ENCODE measurements at regions not wholly inside any gene's neighbourhood (a gene's known extent, or its start where the extent isn't known, plus 50 kb on each side); places are given as distances from the start of the nearest gene placed in this dataset.
"Not testable (repeated sequence)": the region's sequence is repeated elsewhere in the genome, so short reads cannot be mapped to it uniquely, and the experiment has no call there.

DNA sequence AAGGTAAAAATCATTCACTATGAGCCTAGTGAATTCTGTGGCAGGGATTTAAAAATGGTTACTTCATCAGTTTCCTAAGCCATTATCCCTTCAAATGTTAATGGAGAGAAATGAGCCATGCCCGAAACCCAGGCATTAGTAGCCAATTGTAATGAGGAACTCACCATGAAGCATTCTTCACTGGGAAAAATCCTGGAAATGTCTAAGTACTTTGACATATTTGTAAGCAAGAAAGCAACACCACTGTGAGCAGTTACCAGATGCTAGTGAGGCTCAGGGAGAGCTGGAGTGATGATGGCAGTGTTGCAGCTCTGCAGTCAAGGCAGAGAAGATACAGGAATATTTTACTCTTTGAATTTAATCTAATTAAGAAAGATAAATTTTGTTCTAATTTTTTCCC is 220.0 kb upstream of the MBL2 start:
- no peak for DNase-seq

DNA sequence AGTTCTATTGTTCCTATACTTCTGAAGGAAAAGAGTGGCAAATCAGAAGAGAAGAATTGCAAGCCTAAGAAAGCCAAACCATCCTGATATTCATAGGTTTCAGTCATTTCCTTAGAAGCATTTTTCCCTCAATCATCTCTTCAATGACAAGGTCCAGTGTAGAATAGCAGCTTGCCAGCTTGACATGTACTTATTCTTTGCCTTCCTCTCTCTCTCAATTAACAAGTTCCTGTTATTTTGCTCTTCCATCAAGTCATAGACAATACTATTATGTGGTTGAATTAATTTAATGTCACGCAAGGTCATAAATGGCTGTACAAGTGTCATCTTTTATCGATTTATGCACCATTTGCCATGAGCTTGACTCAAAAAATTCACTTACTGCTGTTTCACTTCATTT is 216.3 kb upstream of the MBL2 start:
- DNase-seq: no peak

DNA sequence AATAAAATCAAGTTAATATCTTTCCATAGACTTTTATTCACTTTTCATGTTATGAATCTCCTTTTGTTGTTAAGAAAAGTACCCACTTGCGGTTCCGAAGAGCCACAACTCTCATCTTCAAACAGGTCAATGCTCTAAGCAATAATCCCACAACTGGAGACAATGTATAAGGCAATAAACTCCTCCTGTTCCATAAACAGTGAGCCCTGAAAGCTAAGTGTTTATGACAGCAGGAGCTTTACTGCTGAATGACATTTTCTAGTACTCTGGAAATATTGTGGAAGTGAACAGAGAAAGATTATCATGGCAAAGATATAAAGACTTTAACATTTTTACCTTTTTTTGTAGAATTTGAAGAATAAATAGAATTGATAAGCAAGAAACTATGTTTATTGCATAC is 213.5 kb upstream of the MBL2 start:
- DNase-seq: no peak

DNA sequence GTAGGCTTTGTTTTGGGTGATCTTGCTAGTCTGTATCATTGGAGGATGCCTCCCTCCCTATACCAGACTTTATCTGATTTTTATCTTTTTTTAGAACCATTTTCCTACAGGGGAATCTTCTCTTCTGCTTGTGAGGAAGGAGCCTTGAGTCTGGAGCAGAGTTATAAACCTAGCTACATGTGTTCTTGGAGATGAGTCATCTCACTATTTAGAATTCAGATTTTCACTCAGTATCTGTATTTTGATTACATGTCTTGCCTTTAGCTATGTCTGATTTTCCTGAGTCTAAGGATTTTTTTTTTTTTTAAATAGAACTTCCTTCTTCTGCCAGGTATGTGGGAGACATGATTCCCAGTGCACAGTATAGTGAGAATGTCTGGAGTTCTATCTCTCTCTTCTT is 211.6 kb upstream of the MBL2 start:
- no peak for DNase-seq

DNA sequence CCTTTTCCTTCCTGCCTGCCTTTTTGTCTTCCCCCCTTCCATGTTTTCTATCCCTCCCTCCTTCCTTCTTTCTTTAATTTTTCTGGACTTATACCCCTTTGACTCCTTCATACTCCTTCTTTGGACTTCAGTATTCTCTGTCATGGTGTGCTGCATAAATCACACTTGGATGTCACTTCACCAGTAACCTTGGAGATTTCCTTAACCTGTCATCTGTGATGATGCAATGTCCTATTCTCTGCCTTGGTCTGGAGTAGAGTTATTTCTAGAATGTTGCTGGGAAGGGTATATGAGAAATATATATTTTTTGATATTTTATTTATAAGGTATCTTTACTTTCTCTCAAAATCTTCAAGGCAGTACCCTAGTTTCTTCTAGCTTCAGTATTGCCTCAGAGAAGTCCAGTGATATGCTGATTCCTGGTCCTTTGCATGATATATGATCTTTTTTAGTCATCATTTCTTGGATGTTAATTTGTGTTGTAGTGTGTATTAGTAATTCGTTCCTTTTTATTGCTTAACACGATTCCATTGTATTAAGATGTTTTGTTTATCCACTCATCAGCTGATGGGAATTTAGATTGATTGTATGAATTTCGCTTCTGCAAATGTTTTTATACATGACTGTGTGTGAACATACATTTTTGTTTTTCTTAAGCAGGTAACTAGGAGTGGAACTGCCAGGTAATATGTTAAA is 206.9 kb upstream of the MBL2 start:
- DNase-seq: no peak

DNA sequence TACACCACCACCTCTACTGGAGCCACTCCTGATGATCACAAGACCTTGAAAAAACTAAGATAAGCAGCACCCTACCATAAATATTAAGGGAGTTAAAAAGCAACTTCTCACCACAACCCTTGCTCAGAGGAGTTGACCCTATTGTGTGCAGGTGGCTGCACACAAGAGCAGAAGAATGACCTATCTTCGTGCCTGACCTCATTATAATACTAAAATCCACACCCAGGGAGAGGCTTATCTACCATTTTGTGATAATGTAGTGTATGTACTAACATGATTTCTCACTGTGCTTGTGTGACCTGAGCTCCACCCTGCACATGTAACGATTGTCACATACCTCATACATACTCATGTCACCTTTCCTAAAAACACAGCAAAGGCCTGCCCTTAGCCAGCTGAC is 205.0 kb upstream of the MBL2 start:
- DNase-seq: no peak

DNA sequence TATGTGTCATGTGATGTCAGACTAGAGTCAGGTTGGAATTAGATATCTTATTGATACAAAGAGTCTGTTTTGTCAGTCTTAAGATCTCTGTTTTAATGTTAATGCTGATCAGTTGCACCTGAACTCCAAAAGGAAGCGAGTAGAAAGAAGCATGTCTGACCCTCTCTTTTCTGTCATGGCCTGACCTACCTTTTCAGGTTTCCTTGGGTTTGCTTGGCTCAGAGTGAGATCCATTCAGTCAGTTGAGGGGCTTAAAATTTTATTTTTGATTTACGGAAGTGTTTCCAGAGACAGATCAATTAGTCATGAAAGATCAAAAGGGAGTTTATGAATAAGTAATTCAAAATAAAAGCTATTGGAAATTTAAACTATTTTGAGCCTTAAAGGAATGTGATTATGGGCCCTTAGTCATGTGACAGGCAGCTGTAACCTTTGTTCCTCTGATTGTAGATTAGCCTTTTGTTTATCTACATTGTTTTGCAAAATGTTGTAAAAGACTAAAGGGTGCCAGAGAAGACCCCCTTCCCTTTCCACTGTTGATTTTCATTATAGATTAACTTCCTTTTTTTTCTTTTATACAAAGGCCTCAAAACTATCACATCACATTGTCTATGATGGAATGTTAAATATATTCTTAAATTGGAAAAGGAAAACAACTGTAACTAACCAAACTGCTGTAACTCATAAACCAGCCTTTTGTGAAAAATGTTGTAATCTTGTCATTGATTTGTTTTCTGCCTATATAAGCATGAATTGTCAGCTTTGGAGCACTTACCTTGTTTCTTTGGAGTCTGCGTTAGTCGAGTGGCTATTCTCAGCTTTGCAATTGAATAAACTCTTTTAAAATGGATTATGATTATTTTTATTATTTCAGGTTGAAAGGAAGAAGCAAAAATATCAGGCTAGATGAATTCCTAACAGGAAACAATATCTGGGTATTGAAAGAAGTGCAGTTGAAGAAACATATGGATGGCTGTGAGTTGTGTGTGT is 195.5 kb upstream of the MBL2 start:
- no peak for DNase-seq

DNA sequence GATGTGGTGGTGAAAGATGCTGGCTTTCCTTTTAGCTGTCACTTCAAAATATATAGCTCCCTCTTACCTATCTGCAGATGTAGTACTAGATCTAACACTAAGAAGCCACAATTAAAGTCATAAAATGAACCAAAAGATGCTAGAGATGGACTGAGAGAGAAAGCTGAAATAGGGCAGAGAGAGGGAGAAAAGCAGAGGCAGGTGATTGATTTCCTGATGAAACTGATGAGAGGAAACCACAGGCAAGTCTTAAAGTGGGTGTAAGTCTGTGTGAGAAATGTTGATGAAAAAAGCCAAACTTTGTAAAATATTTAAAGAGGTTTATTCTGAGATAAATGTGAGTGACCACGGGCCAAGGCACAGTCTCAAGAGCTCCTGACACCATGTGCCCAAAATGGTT is 194.3 kb upstream of the MBL2 start:
- DNase-seq: no peak

DNA sequence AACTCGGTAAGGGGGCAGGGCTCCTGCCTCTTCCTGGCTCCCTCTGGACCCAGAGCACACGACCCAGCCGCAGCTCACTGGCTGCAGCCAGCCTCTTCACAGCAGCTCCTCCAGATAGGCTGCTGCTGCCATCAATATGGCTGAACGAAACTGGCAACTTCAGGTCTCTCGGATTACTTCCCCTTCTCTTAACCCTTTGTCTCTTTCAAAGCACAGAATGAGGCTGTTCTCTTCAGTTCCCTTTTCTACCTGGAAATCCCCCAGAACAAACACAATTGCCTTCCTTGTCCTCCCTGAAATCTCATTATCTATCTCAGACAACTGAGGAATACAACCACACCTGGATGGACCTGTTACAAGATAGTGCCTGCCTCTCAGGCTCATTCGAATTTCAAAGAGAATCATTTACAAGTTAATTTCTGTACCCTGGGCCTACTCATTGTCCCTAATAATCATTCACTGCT is 193.4 kb upstream of the MBL2 start:
- no peak for DNase-seq

DNA sequence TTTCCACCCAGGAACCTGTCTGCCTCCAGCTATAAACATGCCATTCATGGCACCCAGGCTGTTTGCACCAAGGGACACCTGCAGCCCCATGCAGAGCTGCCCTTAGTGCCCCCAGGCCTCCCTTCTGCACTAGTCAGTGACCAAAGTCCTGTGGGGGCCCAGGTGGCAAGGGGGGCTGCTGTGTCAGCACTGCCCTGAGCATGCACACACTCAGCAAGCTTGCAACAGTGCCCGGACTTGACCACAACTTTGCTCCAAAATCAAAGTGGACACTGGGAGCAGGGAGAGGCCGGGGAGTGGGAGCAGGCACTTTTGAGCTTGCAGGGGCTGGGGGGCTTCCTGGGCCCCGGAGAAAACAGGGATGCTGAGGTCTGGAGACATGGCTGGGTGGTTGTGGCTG is 192.9 kb upstream of the MBL2 start:
- DNase-seq: no peak

DNA sequence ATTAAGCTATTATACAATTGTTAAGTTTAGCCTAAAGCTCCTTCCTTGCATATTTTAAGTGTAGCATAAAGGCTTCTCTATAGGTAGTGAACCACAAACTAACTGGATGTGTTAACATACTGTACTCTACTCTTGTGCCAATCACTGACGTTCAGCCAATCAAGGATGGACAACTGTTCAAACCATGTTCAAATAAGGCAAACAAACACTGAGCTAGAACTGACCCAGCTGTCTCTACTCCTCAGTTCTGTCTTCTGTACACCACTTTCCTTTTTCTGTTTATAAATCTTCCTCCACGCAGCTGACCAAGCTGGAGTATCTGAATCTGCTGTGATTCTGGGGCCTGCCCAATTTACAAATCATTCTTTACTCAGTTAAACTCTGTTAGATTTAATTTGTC is 188.7 kb upstream of the MBL2 start:
- no peak for DNase-seq

DNA sequence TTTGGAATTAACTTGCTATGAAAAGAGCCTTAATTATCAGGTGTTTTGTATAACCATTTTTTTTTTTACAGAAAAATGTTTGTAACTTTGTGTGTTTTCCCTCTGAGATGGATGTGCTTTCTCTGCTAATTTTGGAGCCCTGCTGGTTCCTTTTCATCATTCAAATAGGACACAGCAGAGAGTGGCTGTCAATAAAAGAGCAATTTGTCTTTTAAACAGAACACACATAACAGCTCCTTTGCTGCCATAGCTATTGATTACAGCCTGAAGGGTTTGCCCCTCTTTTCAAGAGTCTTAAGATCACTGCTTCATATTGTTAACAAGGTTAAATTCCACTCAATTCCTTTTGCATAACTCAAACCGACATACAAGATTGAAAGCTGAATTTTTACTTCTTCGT is 187.2 kb upstream of the MBL2 start:
- DNase-seq: no peak

DNA sequence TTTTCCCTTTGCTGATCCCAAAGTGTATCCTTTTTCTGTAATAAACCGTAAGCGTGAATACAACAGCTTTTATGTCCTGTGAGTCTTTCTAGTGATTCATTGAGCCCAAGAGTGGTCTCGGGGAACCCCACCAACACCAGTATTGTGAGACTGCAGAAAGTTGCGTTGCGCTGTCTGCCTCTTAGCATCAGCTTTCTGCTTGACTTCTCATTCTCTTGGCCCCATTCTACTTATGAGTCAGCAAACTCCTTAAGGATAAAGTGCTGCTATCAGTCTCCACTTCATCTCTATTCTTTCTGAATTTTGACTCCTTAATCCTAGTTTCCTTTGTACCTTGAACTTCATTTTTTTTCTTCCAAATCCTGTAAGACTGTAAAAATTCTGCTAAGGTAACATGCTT is 184.3 kb upstream of the MBL2 start:
- no peak for DNase-seq

DNA sequence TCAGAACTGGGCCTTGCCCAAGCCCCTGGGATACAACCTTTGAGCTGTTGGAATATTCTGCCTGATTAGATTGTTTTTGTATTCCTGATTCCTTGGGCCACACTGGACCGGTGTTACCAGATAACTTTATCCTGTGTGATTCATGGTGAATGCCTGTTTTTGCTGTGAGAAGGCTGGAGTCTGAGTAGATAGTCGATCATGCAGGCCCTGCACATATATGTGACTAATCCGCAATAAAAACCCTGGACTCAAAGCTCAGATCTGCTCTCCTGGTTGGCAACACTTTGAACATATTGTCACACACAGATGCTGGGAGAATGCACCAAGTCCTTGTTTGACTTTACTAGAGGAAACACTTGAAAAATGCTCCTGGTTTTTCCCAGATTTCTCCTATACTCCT is 183.9 kb upstream of the MBL2 start:
- DNase-seq: peak; percentile 56

DNA sequence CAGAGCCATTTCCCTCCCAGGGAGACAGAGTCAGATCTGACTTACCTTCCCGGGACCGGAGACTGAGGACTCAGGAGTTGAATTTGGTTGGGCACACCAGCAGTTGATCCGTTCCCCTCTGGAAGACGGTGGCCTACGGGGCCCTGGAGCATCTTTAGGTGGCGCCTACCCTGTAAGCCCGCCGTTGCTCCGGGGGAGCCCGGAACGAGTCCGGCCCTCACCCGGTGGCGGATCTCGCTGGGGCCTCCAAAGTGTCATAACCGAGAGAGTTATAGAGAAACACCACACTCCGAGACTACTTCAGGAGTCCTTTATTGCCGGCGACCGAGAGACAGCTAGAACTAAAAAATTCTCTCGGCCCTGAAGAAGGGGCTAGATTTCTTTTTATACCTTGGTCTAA is 182.8 kb upstream of the MBL2 start:
- DNase-seq: no peak

DNA sequence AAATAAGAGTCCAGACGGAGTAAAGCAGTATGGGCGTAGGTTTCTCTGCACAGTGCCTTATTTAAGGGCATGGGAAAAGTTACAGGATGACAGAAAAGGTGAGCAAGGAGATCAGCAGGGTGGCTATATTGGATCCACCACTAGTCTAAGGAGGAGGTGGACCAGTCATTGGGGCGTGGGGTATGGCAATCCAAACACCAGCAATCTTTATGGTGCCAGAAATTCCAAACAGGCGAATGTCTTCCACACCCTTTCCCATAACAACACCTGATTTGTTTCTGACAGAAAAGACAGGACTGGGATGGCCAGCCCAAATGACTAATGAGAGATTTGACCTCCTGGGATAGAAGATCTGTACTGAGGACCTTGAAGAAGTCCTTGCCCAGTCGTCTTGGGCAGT is 181.8 kb upstream of the MBL2 start:
- no peak for DNase-seq

DNA sequence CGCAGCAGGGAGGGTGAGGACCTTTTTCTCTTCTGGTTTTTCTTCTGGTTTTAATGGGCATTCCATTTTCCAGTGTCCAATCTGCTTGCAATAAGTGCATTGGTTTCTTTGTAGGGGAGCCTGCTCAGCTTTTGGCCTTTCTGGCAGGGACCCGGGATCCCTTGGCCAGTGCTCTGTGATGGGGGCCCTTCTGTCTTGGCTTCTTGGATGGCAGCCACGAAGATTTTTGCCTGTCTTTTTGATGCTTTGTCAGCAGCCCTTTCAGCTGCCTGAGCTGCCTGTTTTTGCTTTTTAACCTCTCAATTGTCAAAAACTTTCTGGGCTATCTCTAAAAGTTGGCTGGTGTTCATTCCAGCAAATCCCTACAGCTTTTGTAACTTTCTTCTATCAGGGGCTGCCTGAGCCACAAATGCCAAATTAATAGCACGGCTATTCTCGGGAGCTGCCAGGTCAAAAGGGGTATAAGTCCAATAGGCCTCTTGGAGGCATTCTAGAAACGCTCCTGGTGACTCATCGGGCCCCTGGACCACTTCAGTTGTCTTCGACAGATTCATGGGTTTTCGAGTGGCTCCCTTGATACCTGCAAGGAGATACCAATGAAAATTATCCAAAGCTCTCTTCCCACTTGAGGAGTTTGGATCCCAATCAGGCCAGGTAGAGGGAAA is 179.9 kb upstream of the MBL2 start:
- no peak for DNase-seq

DNA sequence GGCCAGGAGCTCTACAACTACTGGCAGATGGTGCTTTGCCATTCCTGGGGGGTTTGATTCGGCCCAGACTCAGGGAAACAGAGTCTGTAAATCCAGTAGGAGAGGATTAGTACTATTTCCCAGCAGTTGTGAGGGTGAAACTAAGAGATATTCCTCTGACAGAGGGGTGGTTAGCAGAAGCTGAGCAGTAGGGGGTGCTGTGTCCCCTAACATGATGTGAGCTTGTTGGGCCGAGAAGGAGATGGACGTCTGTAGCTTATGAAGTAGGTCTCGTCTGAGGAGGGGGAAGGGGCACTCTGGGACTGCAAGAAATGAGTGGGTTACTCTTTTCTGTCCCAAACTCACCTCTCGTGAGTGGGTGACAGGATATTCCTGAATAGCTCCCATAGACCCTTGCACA is 179.2 kb upstream of the MBL2 start:
- DNase-seq: peak; percentile 70

DNA sequence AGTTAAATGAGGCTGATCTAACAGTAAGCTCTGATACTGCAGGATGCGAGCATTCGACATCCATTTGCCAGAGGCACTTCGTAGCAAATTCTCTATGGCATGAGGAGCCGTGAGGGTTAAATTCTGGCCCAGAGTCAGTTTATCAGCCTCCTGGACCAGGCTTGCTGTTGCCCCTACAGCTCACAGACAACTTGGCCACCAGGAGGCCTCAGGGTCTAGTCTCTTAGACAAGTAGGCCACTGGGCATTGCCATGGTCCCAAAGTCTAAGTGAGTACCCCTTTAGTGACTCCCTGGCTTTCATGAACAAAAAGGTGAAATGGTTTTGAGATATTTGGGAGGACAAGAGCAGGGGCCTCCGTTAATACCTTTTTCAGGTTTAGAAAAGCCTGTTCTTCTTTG is 178.0 kb upstream of the MBL2 start:
- DNase-seq: no peak

DNA sequence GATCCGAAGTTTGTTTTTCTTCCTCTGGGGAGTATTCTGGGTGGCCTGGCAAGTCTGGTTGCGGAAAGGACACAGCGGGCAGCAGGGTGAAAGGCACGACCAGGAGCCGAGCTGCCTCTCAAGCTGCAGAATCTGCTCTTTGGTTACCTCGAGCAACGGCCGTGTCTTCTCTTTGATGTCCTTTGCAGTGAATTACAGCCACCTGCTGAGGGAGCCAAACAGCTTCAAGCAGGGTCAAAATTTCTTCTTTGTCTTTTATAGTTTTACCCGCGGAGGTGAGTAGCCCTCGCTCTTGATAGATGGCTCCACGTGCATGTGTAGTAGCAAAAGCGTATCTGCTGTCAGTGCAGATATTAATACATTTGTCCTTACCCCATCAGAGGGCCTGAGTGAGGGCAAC is 177.3 kb upstream of the MBL2 start:
- DNase-seq: peak; percentile 51

DNA sequence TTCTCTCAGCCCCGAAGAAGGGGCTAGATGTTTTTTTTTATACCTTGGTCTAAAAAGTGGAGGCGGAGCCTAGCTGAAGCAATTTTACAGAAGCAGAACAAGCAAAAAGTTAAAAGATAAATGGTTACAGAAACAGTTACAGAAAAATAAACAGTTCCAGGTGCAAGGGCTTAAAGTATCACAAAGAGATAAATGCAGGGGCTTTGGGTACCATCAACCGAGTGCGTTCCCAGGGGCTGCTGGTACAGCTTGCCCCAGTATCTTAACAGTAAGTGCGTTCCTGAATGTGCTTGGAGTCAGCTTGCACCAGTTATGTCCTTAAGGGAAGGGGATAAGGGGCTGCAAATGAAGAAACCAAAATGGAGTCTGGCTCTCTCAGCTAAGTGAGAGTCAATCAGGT is 173.9 kb upstream of the MBL2 start:
- no peak for DNase-seq

DNA sequence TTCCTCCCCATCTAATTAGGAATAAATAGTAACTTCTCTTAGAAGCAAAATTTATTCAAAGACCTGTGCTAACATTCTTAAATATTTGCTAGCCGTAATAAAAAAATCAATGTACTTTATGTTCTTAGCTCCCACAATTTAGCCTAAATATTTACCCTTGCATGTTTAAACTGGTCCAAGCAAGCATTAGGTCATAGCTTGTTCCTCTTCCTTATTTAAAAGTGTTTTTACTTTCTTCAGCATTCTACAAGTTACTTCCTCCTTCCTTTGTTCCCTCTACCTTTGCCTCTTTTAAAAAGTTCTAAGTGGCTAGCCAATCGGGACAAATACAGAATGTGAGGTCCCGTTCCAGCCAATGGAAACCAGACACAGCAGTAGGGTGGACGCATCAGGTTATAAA is 172.9 kb upstream of the MBL2 start:
- DNase-seq: not testable (repeated sequence)

DNA sequence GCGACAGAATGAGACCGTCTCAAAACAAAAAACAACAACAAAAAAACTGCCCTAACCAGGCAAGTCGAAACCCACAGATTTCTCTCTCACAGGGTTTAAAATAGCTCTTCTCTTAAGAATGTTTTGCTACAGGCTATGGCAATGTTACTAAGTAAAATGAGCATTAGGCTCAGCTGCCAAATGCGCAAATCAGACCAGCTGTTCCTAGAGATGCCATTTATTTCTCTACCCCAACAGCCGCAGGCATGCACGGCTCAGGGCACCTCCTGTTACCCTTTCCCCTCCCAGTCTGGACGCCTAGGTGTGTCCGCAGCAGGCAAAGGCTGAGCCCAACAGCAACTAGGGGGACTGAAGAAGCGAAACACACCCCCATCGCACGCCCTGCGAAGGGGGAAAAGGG is 168.3 kb upstream of the MBL2 start:
- no peak for DNase-seq

DNA sequence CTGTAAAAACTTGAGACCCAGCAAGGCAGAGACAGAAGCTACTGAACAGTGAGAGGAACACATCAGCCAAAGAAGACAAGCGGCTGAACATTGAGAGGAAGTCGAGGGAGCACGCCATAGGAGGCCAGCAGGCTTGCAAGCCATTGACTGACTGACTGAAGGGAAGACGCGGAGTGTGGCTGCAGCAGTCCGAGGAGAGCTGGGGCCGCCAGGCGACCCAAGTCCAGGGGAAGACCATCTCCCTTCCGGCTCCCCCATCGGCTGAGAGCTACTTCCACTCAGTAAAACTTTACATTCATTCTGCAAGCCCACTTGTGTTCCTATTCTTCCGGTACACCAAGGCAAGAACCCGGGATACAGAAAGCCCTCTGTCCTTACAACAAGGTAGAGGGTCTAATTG is 167.3 kb upstream of the MBL2 start:
- DNase-seq: no peak

Data from kidney glomerular epithelial cell (primary cell).